ENCODE measurements at regions not wholly inside any gene's neighbourhood (a gene's known extent, or its start where the extent isn't known, plus 50 kb on each side); places are given as distances from the start of the nearest gene placed in this dataset.

- TF ChIP-seq, protein P1, sequence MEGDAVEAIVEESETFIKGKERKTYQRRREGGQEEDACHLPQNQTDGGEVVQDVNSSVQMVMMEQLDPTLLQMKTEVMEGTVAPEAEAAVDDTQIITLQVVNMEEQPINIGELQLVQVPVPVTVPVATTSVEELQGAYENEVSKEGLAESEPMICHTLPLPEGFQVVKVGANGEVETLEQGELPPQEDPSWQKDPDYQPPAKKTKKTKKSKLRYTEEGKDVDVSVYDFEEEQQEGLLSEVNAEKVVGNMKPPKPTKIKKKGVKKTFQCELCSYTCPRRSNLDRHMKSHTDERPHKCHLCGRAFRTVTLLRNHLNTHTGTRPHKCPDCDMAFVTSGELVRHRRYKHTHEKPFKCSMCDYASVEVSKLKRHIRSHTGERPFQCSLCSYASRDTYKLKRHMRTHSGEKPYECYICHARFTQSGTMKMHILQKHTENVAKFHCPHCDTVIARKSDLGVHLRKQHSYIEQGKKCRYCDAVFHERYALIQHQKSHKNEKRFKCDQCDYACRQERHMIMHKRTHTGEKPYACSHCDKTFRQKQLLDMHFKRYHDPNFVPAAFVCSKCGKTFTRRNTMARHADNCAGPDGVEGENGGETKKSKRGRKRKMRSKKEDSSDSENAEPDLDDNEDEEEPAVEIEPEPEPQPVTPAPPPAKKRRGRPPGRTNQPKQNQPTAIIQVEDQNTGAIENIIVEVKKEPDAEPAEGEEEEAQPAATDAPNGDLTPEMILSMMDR (IDR thresholded peaks at IDR 0.05), result no peak
- no peak for TF ChIP-seq POLR2A (IDR thresholded peaks at IDR 0.05)
- peaks cover 0 to 4% (median 0%) of the 10 kb centered on the region in 12 donors for H3K4me1 ChIP-seq
- WGBS, 4 donors, result 91 to 100% (median 98%) methylated on average over 1 of the region's 1 CpG
- no peaks in the 10 kb centered on the region for H3K27me3 ChIP-seq
- H3K27ac ChIP-seq, result no peak overlapping the region
- intact Hi-C loops (cut with DNase I), result no loop called here
- no peak for ATAC-seq
- H3K36me3 ChIP-seq, result no peaks in the 10 kb centered on the region
- no peak for DNase-seq
- no peak overlapping the region for H3K4me3 ChIP-seq
- no peaks in the 10 kb centered on the region for H3K9me3 ChIP-seq
These were observed 375.5 kb upstream of the TRIB2 start for GRCh38 chr2:12341215-12341614.

DNA sequence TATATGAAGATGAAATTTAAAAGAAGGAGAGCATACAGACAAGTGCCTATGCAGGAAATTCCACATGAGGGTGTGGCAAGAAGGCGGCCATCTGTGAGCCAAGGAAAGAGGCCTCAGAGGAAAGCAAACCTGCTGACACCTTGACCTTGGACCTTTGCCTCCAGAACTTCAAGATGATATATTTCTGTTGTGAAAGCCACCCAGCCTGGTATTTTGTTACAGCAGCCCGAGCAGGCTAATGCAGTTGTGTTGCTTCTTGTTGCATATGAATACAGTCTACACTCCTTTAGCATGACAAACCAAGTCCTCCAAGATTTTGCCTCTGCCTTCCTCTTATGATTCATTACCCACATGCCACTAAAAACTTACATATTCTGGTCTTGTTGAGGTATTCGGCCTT, 374.8 kb upstream of the TRIB2 start:
- no peak overlapping the region for H3K27ac ChIP-seq
- DNase-seq (no peak), ATAC-seq (no peak)
- intact Hi-C loops (cut with DNase I), result no loop called here
- H3K9me3 ChIP-seq, result no peaks in the 10 kb centered on the region
- no peak overlapping the region for H3K4me3 ChIP-seq
- no peaks in the 10 kb centered on the region for H3K27me3 ChIP-seq
- TF ChIP-seq, protein P1 (IDR thresholded peaks at IDR 0.05), result no peak
- no peak for TF ChIP-seq POLR2A (IDR thresholded peaks at IDR 0.05)
- 90 to 92% (median 91%) methylated on average over 3 of the region's 3 CpGs for WGBS, 4 donors
- H3K4me1 ChIP-seq, result peaks cover 0 to 4% (median 0%) of the 10 kb centered on the region in 12 donors
- no peaks in the 10 kb centered on the region for H3K36me3 ChIP-seq

- Histone ChIP-seq H3K27ac (no peak overlapping the region), H3K36me3 (no peaks in the 10 kb centered on the region), H3K4me1 (peaks cover 0 to 4% (median 0%) of the 10 kb centered on the region in 12 donors), H3K27me3 (no peaks in the 10 kb centered on the region), H3K4me3 (no peak overlapping the region), H3K9me3 (no peaks in the 10 kb centered on the region)
- TF ChIP-seq POLR2A (IDR thresholded peaks at IDR 0.05), result no peak
- no peak for DNase-seq
- 74 to 79% (median 78%) methylated on average over 5 of the region's 5 CpGs for WGBS, 4 donors
- intact Hi-C loops (cut with DNase I), result no loop called here
- ATAC-seq, result no peak
These were observed 373.6 kb upstream of the TRIB2 start for GRCh38 chr2:12343141-12343540.

GRCh38 chr2:12347066-12347493, 369.7 kb upstream of the TRIB2 start:
- Histone ChIP-seq H3K27me3 (no peaks in the 10 kb centered on the region), H3K9me3 (no peaks in the 10 kb centered on the region), H3K27ac (no peak overlapping the region), H3K36me3 (no peaks in the 10 kb centered on the region), H3K4me1 (peaks cover 0 to 5% (median 0%) of the 10 kb centered on the region in 12 donors), H3K4me3 (no peak overlapping the region)
- no peak for TF ChIP-seq POLR2A (IDR thresholded peaks at IDR 0.05)
- TF ChIP-seq, protein P1 (IDR thresholded peaks at IDR 0.05), result no peak
- ATAC-seq, result no peak
- no peak for DNase-seq
- WGBS, 4 donors, result 64 to 79% (median 71%) methylated on average over 4 of the region's 4 CpGs
- intact Hi-C loops (cut with DNase I), result no loop called here

DNA sequence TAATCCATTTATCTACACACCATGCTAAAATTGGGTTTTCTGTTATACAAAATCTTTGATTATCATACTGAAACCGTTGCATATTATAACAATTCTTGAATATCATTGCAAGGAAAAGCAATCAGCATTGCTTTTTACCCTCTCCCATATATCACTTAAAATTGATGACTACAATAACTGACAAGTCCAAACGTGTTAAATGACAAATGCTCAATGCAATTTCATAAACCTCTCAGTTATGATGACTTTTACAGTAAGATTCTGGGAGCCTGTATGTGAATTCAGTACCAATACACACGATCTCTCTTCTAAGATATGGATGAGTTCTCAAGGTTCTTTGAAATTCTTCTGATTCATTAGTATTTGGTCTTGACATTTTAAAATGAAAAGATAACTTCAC, 368.5 kb upstream of the TRIB2 start:
- Histone ChIP-seq H3K9me3 (no peaks in the 10 kb centered on the region), H3K27ac (no peak overlapping the region), H3K27me3 (no peaks in the 10 kb centered on the region), H3K4me1 (peaks cover 0 to 5% (median 0%) of the 10 kb centered on the region in 12 donors), H3K4me3 (no peak overlapping the region), H3K36me3 (no peaks in the 10 kb centered on the region)
- no peak for ATAC-seq
- TF ChIP-seq, protein P1 (IDR thresholded peaks at IDR 0.05), result no peak
- TF ChIP-seq POLR2A (IDR thresholded peaks at IDR 0.05), result no peak
- no peak for DNase-seq
- intact Hi-C loops (cut with DNase I), result no loop called here
- WGBS, 4 donors, result 91 to 94% (median 92%) methylated on average over 3 of the region's 3 CpGs
